Liver (tissue), 8 donors: ENCODE measurements at regions not wholly inside any gene's neighbourhood (a gene's known extent, or its start where the extent isn't known, plus 50 kb on each side); places are given as distances from the start of the nearest gene placed in this dataset.
"Not testable (repeated sequence)": the region's sequence is repeated elsewhere in the genome, so short reads cannot be mapped to it uniquely, and the experiment has no call there.

Experiments used
- DNase-seq: peaks from one replicate; pipeline ENCODE4 v3.0.0-alpha.2; 2017; ENCODE audit warnings: low spot score
- H3K27ac ChIP-seq, 2 donors: one replicate each; pipeline ENCODE4 v1.7.0; 2013; ENCODE audit warnings: inconsistent platforms in 2 of 2, low read length in 2 of 2, control low read depth in 1 of 2, low read depth in 1 of 2, mild to moderate bottlenecking in 1 of 2
- H3K27me3 ChIP-seq, 4 donors: one replicate each; pipeline versions ENCODE4 v1.6.1 to v1.7.0; 2013; ENCODE audit warnings: low read length in 3 of 4, inconsistent platforms in 1 of 4, mild to moderate bottlenecking in 1 of 4, moderate library complexity in 1 of 4; ENCODE audit not compliant: control insufficient read depth in 4 of 4, insufficient read depth in 4 of 4
- H3K36me3 ChIP-seq, 4 donors: one replicate each; pipeline versions ENCODE4 v1.6.1 to v1.7.0; 2013; ENCODE audit warnings: low read length in 3 of 4, mild to moderate bottlenecking in 3 of 4, low read depth in 1 of 4, moderate library complexity in 1 of 4; ENCODE audit not compliant: control insufficient read depth in 4 of 4, insufficient read depth in 3 of 4
- H3K4me1 ChIP-seq, 4 donors: one replicate each; pipeline versions ENCODE4 v1.6.1 to v1.7.0; 2013; ENCODE audit warnings: low read length in 3 of 4, mild to moderate bottlenecking in 3 of 4, moderate library complexity in 1 of 4; ENCODE audit not compliant: control insufficient read depth in 4 of 4, insufficient read depth in 4 of 4
- H3K4me3 ChIP-seq, 3 donors: one replicate each; pipeline versions ENCODE4 v1.6.1 to v1.7.0; 2013; ENCODE audit warnings: low read length in 3 of 3, control low read depth in 1 of 3, low read depth in 1 of 3, mild to moderate bottlenecking in 1 of 3
- H3K9ac ChIP-seq, 2 donors: one replicate each; pipeline ENCODE4 v1.7.0; 2013; ENCODE audit warnings: low read length in 2 of 2, mild to moderate bottlenecking in 2 of 2, moderate library complexity in 2 of 2, control low read depth in 1 of 2, low read depth in 1 of 2
- H3K9me3 ChIP-seq, 4 donors: one replicate each; pipeline versions ENCODE4 v1.6.1 to v1.7.0; 2013; ENCODE audit warnings: low read length in 3 of 4; ENCODE audit not compliant: control insufficient read depth in 4 of 4
- CTCF ChIP-seq: fragments of 150-350 bp; IDR thresholded peaks from 2 replicates; pipeline ENCODE4 v1.5.1; 2017; ENCODE audit warnings: improper control_type of control experiment, low read depth, low read length; ENCODE audit not compliant: missing input control
- EGR1 ChIP-seq, 2 donors: IDR thresholded peaks; 2 replicates each; pipeline ENCODE4 v1.6.1; 2016 to 2018; ENCODE audit warnings: antibody characterized with exemption in 2 of 2, low read depth in 2 of 2
- FOXA2 ChIP-seq: IDR thresholded peaks from 2 replicates; pipeline ENCODE4 v1.6.1; 2016; ENCODE audit warnings: antibody characterized with exemption
- GABPA ChIP-seq, 2 donors: IDR thresholded peaks in 1 of 2; conservative IDR thresholded peaks in 1 of 2; 2 replicates each; pipeline ENCODE4 v1.6.1; 2016; ENCODE audit warnings: antibody characterized with exemption in 2 of 2, mild to moderate bottlenecking in 1 of 2, moderate library complexity in 1 of 2
- HNF4A ChIP-seq, 2 donors: conservative IDR thresholded peaks; 2 replicates each; pipeline ENCODE4 v1.6.1; 2016; ENCODE audit warnings: antibody characterized with exemption in 2 of 2, mild to moderate bottlenecking in 2 of 2
- HNF4G ChIP-seq: IDR thresholded peaks from 2 replicates; pipeline ENCODE4 v1.6.1; 2016; ENCODE audit warnings: antibody characterized with exemption
- JUND ChIP-seq, 2 donors: IDR thresholded peaks; 2 replicates each; pipeline ENCODE4 v1.6.1; 2016; ENCODE audit warnings: antibody characterized with exemption in 2 of 2
- NR2F2 ChIP-seq: IDR thresholded peaks from 2 replicates; pipeline ENCODE4 v1.6.1; 2016; ENCODE audit warnings: antibody characterized with exemption
- RAD21 ChIP-seq, 2 donors: IDR thresholded peaks; 2 replicates each; pipeline ENCODE4 v1.6.1; 2016; ENCODE audit warnings: antibody characterized with exemption in 2 of 2, mild to moderate bottlenecking in 2 of 2
- SP1 ChIP-seq: IDR thresholded peaks from 2 replicates; pipeline ENCODE4 v1.6.1; 2018; ENCODE audit warnings: antibody characterized with exemption, mild to moderate bottlenecking
- TAF1 ChIP-seq: conservative IDR thresholded peaks from 2 replicates; pipeline ENCODE4 v1.6.1; 2016; ENCODE audit warnings: antibody characterized with exemption, mild to moderate bottlenecking
- YY1 ChIP-seq: IDR thresholded peaks from 2 replicates; pipeline ENCODE4 v1.6.1; 2016; ENCODE audit warnings: antibody characterized with exemption, mild to moderate bottlenecking
- WGBS: extraction: QIAGEN DNeasy Blood & Tissue Kit; methylation state at CpG from one replicate; pipeline ENCODE4 v1.1.7; 2013; 5-methylcytosine and 5-hydroxymethylcytosine counted together
- TF ChIP-seq, protein P1 (sequence below): IDR thresholded peaks from 2 replicates; pipeline ENCODE4 v1.6.1; 2016; ENCODE audit warnings: antibody characterized with exemption
- donor health status: healthy.
- donor health status: healthy.
- donor health status: healthy.
- donor health status: healthy.
- donor health status: healthy.

DNA sequence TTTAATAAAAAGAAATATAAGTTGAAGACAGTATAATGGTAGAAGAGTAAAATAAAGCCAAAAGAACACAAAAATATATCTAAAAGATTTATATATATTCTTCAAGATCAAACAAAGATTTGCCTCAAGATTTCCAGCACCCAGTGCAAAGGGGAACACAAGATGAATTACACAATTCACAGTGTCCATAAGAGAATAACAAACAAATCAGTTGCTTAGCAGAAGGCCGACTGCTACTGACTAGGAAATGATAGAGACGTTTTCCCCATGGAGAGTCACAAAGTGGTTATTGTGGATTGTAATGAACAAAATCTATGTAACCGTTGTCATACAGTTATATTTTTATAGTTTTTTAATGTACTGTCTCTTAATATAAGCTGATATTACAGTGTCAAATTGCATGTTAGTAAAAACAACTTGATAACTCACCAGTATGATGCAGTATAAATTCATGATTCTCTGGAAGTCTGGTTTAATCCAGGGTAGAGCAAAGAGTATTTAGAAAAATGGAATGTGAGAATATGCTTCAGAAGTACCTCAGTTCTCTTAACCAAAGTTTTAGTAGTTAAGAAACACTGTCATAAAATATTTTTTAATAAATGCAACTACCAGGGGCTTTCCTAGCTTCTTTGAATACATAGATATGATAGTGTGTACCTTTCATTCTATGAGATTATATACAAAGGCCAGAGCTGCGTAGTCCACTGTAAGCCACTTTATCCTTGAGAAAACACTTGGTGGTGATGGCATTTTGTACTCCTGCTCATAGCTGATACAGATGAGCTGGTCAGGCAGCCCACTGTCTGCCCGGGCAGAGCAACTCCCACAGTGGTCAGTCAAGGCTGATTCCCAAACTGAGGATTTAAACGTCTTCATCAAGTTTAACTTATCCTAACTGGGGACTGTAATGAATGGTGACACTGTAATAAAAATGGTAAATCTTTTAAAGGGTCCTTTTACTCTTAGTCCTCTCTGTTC lies 180.5 kb upstream of the DTNA start:
- Histone ChIP-seq H3K27me3 (no peaks in the 10 kb centered on the region), H3K9me3 (no peaks in the 10 kb centered on the region), H3K36me3 (no peaks in the 10 kb centered on the region), H3K9ac (no peak overlapping the region), H3K27ac (no peak overlapping the region), H3K4me1 (no peaks in the 10 kb centered on the region), H3K4me3 (no peak overlapping the region)
- TF ChIP-seq TAF1: no peak
- TF ChIP-seq NR2F2: no peak
- TF ChIP-seq RAD21 (IDR thresholded peaks at IDR 0.05): no peak
- no peak for TF ChIP-seq HNF4A (conservative IDR thresholded peaks at IDR 0.05)
- TF ChIP-seq GABPA (IDR thresholded peaks at IDR 0.05 in 1 of 2, conservative IDR thresholded peaks at IDR 0.05 in 1 of 2): no peak
- TF ChIP-seq, protein P1, sequence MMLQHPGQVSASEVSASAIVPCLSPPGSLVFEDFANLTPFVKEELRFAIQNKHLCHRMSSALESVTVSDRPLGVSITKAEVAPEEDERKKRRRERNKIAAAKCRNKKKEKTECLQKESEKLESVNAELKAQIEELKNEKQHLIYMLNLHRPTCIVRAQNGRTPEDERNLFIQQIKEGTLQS: no peak
- no peak for TF ChIP-seq HNF4G
- no peak for TF ChIP-seq SP1
- no peak for TF ChIP-seq CTCF
- no peak for TF ChIP-seq YY1
- no peak for TF ChIP-seq EGR1 (IDR thresholded peaks at IDR 0.05; ENCODE audit: low read depth in 2 of 2)
- no peak for TF ChIP-seq JUND (IDR thresholded peaks at IDR 0.05)
- 77% methylated on average over 6 of the region's 6 CpGs for WGBS
- DNase-seq: no peak

- Histone ChIP-seq H3K36me3 (no peaks in the 10 kb centered on the region), H3K27me3 (no peaks in the 10 kb centered on the region), H3K9me3 (no peaks in the 10 kb centered on the region), H3K4me3 (no peak overlapping the region), H3K9ac (no peak overlapping the region), H3K27ac (no peak overlapping the region), H3K4me1 (no peaks in the 10 kb centered on the region)
- TF ChIP-seq SP1 (no peak), FOXA2 (no peak)
- WGBS: 73% methylated on average over 3 of the region's 3 CpGs
- no peak for DNase-seq
Measured at GRCh38 chr18:34531110-34531509, 179.0 kb upstream of the DTNA start.

GRCh38 chr18:34534642-34535041 lies 175.5 kb upstream of the DTNA start:
- not testable (repeated sequence) for H3K4me1 ChIP-seq, H3K27ac ChIP-seq, H3K9me3 ChIP-seq, H3K27me3 ChIP-seq, H3K36me3 ChIP-seq, DNase-seq, H3K4me3 ChIP-seq, H3K9ac ChIP-seq
- WGBS: 91% methylated on average over 2 of the region's 2 CpGs
